Hippocampal formation (tissue), 2 donors: ENCODE measurements at regions not wholly inside any gene's neighbourhood (a gene's known extent, or its start where the extent isn't known, plus 50 kb on each side); places are given as distances from the start of the nearest gene placed in this dataset.

Experiments used
- DNase-seq, 2 donors: peaks; one replicate each; lab custom pipeline; 2025; lab: John Stamatoyannopoulos, UW

DNA sequence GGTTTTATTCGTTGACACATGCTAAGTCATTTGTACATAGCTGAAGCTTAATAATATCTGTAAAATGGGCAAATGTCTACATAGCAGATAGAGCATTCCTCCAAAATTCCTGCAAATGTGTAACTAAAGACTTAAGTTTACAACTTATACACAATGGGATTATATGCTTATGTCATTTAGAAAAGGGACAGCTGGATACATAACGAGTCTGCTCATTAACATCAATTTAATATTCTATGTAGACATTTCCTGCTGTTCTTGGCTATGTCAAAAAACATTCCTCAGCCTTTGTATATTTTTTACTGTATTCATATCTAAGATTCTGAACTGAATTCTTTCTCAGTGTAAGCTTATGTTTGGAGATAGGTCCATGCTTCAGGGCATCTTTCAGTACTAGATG, 762.2 kb downstream of the NR2F2 start:
- DNase-seq = no peak

- no peak for DNase-seq
Observed at GRCh38 chr15:97096303-97096835, 765.9 kb downstream of the NR2F2 start.

DNA sequence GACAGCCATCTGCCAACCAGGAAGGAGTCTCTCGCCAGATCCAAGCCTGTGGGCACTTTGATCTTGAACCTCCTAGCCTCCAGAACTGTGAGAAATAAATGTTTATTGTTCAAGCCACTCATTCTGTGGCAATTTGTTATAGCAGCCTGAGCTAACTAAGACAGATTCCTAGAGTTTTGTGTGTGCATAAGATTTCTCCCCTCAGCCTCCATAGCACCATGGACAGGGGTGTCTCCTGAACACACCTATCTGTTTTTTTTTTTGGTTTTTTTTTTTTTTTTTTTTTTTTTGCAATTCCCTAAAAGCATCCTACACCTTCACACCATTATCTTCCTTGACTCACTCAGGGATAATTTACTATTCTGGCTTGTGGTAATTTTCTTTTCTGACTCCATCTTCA, 768.5 kb downstream of the NR2F2 start:
- DNase-seq = no peak

- DNase-seq = no peak
Observed at GRCh38 chr15:97101572-97101971, 771.1 kb downstream of the NR2F2 start.

- DNase-seq = no peak
Observed at GRCh38 chr15:97114900-97115760, 784.6 kb downstream of the NR2F2 start.

GRCh38 chr15:97115761-97116070, 785.2 kb downstream of the NR2F2 start:
- DNase-seq = no peak

GRCh38 chr15:97124790-97125189, 794.3 kb downstream of the NR2F2 start:
- no peak for DNase-seq

- DNase-seq = no peak
Observed at GRCh38 chr15:97126553-97127233, 796.2 kb downstream of the NR2F2 start.

DNA sequence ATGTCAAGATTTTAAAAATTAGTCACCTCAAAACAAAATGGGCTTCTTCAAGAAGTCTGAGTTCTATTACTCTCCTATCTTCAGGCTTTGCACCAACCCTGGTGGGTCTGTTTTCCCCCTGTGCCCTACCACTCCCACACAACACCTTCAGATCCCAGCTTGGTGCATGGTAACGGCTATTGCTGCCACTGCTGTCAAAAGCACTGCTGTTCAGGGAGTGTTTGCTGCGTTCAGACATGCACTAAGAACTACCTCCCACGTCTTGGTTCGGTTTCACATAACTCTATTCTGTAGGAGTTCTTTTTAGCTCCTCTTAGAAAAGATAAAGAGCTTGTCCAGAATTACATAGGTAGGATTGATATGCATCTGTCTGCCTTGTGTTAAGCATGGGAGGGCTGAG, 799.2 kb downstream of the NR2F2 start:
- no peak for DNase-seq

DNA sequence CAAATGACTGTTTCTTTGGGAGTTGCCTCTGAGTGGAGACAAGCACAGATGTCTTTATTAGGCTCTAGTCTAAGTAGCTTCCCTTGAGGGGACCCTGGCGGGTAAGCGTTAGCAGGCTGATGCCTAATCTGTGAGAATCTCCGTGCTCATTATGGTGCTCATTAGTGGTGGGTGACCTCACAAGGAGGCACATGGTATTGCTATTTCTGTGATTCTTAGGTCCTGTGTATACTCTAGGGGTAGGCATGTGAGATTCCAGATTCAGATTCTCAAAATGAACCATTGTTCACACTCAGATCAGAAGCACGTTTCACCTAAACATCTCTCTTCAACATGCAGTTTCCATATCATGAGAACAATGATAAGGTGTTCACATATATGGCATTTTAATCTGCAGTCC, 809.7 kb downstream of the NR2F2 start:
- DNase-seq = no peak

GRCh38 chr15:97141360-97141759, 810.9 kb downstream of the NR2F2 start:
- no peak for DNase-seq

DNA sequence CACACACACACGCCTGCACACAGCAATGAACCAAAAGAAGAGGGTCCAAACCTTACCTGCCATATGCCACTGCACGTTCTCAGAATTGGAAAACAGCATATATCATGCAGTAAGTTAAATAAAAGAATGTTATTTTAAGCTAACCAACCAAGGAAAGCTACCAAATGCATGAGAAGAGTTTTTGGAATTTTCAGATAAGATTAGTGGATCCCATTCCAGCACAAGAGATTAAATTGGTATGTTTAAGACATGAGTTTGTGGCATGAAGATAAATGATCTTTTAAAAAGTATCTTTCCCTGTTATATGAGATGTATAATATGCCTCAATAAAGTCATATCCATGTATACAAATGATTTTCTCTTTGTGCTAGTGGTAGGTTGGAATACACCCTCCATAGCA, 811.4 kb downstream of the NR2F2 start:
- no peak for DNase-seq

- no peak for DNase-seq
Observed at GRCh38 chr15:97143592-97144376, 813.3 kb downstream of the NR2F2 start.

GRCh38 chr15:97144377-97144711, 813.8 kb downstream of the NR2F2 start:
- DNase-seq = no peak

GRCh38 chr15:97146929-97147870, 813.3 kb upstream of the ARRDC4 start:
- DNase-seq = no peak

DNA sequence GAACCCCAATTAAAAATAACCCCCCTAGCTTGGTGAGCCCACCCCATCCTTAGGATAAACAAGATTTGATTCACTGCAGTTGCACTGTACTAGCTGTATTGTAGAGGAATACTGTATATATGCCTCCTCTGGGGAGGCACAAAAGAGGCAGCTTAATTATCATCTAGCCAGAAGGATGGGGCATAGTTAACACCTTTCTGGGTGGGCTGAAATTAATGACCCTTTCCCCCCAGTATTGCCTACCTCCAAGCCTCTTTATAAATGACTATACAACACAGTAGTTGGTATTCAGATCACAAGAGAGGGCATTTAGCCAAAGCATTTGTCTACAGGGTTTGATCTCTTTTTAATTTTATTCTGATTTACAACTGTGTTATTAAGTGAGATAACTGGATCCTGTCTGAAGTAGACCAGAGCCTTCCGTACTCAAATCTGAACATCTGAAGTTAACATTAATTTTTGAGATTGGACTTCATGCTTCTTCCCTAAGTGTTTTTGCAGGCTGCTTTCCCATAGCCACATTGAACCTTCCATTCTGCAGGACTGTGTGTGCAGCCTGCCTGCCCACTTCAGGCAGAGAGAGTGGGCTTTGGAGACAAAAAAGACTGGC, 807.0 kb upstream of the ARRDC4 start:
- no peak for DNase-seq

DNA sequence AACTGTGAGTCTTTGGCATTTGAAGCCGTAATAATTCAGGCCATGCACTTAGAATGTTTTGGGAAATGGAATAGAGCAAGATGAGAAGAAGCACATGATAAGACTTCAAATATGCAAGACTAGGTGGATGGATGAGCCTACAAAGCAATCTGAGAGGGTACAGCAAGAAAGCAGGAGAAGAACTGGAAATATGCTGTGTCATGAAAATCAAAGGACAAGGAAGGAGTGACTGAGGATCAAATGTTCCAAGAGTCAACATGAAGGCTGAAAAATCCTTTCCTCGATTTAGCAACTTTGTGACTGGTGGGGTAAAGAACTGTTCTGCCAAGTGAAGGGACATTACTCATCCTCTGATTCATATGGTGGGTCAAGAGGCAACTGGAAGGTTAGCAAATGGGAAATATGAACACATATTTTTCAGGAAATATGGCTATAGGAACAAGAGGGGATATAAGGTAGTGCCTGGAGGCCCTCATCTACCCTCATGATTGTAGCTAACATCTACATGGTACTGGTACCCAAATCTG, 803.7 kb upstream of the ARRDC4 start:
- no peak for DNase-seq

DNA sequence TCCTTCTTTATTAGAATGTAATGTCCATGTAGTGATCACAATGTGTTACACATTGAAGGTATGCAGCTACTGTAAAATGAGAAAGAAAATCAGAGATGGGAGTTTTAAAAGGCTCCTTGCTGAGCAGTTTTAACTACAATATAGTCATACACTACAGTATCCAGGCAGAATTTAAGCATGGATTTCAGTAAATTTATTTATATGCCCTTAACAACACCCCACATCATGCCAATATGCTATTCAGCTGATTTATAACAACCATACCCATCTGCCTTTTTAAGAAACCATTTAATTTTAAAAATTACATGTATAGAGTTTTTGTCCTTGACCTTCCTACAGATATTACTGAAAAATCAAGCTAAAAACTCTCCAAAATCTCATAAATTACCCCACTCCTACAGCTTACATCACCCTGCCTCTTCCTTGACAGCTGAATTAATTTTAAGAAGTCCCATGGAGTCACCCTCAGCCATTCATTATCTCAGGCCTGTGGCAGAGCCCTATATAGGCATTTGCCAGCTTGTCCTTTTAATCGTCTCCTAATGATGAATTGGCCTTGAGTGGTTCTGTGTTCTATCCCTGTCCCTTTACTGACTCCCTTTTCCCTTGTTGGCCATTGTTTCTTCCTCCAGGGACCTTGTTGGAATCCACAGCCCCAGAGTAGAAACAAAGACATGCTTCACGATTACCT, 797.6 kb upstream of the ARRDC4 start:
- DNase-seq = no peak

- DNase-seq = no peak
Observed at GRCh38 chr15:97165205-97165604, 795.3 kb upstream of the ARRDC4 start.
